ENCODE measurements at regions not wholly inside any gene's neighbourhood (a gene's known extent, or its start where the extent isn't known, plus 50 kb on each side); places are given as distances from the start of the nearest gene placed in this dataset.

- no peak for DNase-seq (ENCODE audit: low read depth in 4 of 4, low spot score in 3 of 4)
These were observed 130.4 kb upstream of the RPS6KA2 start for GRCh38 chr6:166757232-166758135.

- no peak for DNase-seq (ENCODE audit: low read depth in 4 of 4, low spot score in 3 of 4)
These were observed 127.4 kb upstream of the RPS6KA2 start for GRCh38 chr6:166754218-166755030.

- DNase-seq (ENCODE audit: low read depth in 4 of 4, low spot score in 3 of 4), result no peak
These were observed 126.1 kb upstream of the RPS6KA2 start for GRCh38 chr6:166752928-166753721.

- no peak for DNase-seq (ENCODE audit: low read depth in 4 of 4, low spot score in 3 of 4)
These were observed 125.0 kb upstream of the RPS6KA2 start for GRCh38 chr6:166752097-166752496.

GRCh38 chr6:166751051-166751595 is 124.1 kb upstream of the RPS6KA2 start:
- DNase-seq (ENCODE audit: low read depth in 4 of 4, low spot score in 3 of 4), result no peak

GRCh38 chr6:166750108-166750793 is 123.2 kb upstream of the RPS6KA2 start:
- no peak for DNase-seq (ENCODE audit: low read depth in 4 of 4, low spot score in 3 of 4)

GRCh38 chr6:166749666-166750065 is 122.6 kb upstream of the RPS6KA2 start:
- no peak for DNase-seq (ENCODE audit: low read depth in 4 of 4, low spot score in 3 of 4)

- DNase-seq (ENCODE audit: low read depth in 4 of 4, low spot score in 3 of 4), result no peak
These were observed 120.9 kb upstream of the RPS6KA2 start for GRCh38 chr6:166747644-166748595.

GRCh38 chr6:166745801-166746668 is 119.0 kb upstream of the RPS6KA2 start:
- DNase-seq (ENCODE audit: low read depth in 4 of 4, low spot score in 3 of 4), result no peak

GRCh38 chr6:166744223-166745134 is 117.4 kb upstream of the RPS6KA2 start:
- no peak for DNase-seq (ENCODE audit: low read depth in 4 of 4, low spot score in 3 of 4)

GRCh38 chr6:166743406-166744222 is 116.6 kb upstream of the RPS6KA2 start:
- DNase-seq (ENCODE audit: low read depth in 4 of 4, low spot score in 3 of 4), result no peak

- no peak for DNase-seq (ENCODE audit: low read depth in 4 of 4, low spot score in 3 of 4)
These were observed 115.9 kb upstream of the RPS6KA2 start for GRCh38 chr6:166742981-166743380.

GRCh38 chr6:166739976-166740318 is 112.9 kb upstream of the RPS6KA2 start:
- no peak for DNase-seq (ENCODE audit: low read depth in 4 of 4, low spot score in 3 of 4)

- DNase-seq (ENCODE audit: low read depth in 4 of 4, low spot score in 3 of 4), result no peak
These were observed 112.3 kb upstream of the RPS6KA2 start for GRCh38 chr6:166739117-166739975.
